HG02885 (cell line): ENCODE measurements at regions not wholly inside any gene's neighbourhood (a gene's known extent, or its start where the extent isn't known, plus 50 kb on each side); places are given as distances from the start of the nearest gene placed in this dataset.

Experiments
- ATAC-seq: cut with Tn5 transposase; IDR thresholded peaks from one replicate; pipeline ENCODE4 v1.9.1; 2021; ENCODE audit warnings: mild to moderate bottlenecking; ENCODE audit not compliant: unreplicated experiment, poor library complexity

DNA sequence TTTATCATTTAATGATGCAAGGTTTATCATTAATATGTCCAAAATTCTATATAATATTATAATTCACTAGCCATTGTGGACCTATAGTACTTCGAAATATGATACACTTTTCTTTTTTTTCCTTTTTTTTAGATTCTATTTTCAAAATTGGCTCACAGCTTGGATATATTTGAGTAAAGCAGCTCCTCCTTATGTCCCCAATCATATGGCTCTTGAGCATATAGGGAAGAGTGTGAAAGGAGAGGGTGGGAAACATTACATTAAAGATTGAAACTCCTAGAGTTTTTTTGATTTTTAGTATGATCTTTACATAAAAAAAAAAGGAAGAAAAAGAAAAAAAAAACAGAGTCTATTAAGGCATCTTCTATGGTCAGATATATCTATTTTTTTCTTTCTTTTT is 457.9 kb downstream of the RIT2 start:
- ATAC-seq = no peak

DNA sequence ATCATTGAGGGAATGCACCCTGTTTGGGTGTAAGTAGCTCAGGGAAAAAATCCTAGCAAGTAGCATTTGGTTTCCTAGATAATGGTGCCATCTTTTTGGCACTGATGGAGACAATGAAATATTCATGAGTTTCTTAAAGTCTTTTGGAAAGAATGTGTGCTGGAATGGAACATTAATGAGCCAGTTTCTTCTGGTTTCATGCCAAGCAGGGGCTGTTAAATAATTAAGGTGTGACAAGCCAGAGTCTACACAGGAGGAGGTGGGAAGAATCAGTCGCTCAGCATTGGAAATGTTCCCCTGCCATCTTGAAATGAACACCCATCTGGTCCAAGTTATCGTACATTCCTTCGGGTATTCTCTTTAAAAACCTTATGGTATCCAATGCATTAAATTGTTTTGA is 457.3 kb downstream of the RIT2 start:
- ATAC-seq = no peak

DNA sequence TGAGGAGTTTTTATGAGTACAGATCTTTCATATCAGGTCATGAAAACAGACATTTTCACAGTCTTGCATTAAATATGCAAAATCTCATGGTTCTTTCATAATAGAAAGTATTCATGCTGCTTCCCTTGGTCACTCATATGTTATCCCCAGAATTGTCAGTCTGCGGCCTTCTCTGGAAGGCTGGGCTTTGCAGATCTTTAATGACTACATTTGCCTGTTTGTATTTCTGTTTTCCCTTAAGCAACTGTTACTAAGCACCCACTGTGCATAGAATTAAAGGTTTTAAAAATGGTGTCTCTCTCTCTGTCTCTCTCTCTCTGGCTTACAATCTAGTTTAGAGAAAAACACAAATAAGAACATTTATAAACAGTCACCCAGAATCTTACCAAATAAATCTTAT is 456.3 kb downstream of the RIT2 start:
- no peak for ATAC-seq

- ATAC-seq = no peak
These were observed 444.6 kb downstream of the RIT2 start for GRCh38 chr18:42670860-42671259.

- no peak for ATAC-seq
These were observed 439.7 kb downstream of the RIT2 start for GRCh38 chr18:42675810-42676209.

DNA sequence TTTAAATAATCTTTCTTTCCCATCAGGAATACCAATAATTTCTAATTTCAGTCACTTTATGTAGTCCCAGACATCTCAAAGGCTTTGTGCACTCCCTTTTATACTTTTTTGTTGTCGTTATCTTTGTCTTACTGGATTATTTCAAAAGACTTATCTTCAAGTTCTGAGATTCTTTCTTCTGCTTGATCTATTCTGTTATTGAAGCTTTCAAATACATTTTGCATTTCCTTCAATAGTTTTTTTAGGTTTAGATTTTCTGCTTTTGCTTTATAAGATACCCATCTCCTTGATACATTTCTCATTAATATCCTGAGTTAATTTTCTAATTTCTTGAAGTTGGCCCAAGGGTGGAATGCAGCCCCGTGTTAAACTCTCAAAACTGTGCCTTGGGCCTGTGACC is 432.4 kb downstream of the RIT2 start:
- ATAC-seq = no peak

GRCh38 chr18:42689310-42689709 is 426.2 kb downstream of the RIT2 start:
- no peak for ATAC-seq
